ENCODE measurements at regions not wholly inside any gene's neighbourhood (a gene's known extent, or its start where the extent isn't known, plus 50 kb on each side); places are given as distances from the start of the nearest gene placed in this dataset.

DNA sequence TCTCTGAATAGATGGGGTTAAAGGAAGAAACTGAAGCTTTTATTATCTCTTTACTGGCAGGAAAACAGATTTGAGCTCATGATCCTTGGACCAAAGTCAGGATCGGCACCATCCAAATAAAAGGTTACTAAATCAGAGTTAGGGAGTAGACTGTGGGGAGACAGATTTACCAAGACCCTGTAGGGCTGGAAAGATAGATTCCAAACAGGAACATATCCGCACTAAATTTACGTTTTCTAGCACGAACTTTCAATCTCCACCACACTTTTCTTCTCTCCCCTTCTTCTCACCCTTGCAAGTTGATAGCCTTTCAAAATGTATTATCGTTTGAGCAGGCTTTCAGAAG lies 120.0 kb upstream of the HMHB1 start:
- Histone ChIP-seq H3K9me3 (ENCODE audit: control insufficient read depth, insufficient read depth, low read length) (no peaks in the 10 kb centered on the region), H3K4me2 (ENCODE audit: low read length) (no peak overlapping the region), H3K27ac (ENCODE audit: low read depth, low read length) (no peak overlapping the region), H3F3A (ENCODE audit: control insufficient read depth, insufficient read depth) (no peaks in the 10 kb centered on the region), H3K36me3 (ENCODE audit: control insufficient read depth, low read length) (no peaks in the 10 kb centered on the region), H3K4me3 (ENCODE audit: low read length) (no peak overlapping the region), H3K4me1 (ENCODE audit: control insufficient read depth, low read length) (no peaks in the 10 kb centered on the region), H4K20me1 (ENCODE audit: control insufficient read depth, insufficient read depth, low read depth, low read length) (no peaks in the 10 kb centered on the region), H3K9me2 (replicated peaks; ENCODE audit: control insufficient read depth, low read length) (no peaks in the 10 kb centered on the region), H3K27me3 (ENCODE audit: control insufficient read depth, low read length) (no peaks in the 10 kb centered on the region), H3K79me2 (ENCODE audit: control insufficient read depth, low read length) (no peaks in the 10 kb centered on the region)
- TF ChIP-seq CTCF (IDR thresholded peaks at IDR 0.05; ENCODE audit: low read depth, low read length, poor library complexity, severe bottlenecking), result no peak
- TF ChIP-seq EZH2phosphoT487 (IDR thresholded peaks at IDR 0.05; ENCODE audit: borderline replicate concordance, low read length), result no peak

- no peaks in the 10 kb centered on the region for H3K4me1 ChIP-seq (ENCODE audit: control insufficient read depth, low read length)
- no peaks in the 10 kb centered on the region for H3K36me3 ChIP-seq (ENCODE audit: control insufficient read depth, low read length)
- no peak for TF ChIP-seq CTCF (IDR thresholded peaks at IDR 0.05; ENCODE audit: low read depth, low read length, poor library complexity, severe bottlenecking)
- TF ChIP-seq EZH2phosphoT487 (IDR thresholded peaks at IDR 0.05; ENCODE audit: borderline replicate concordance, low read length), result no peak
- no peaks in the 10 kb centered on the region for H3F3A ChIP-seq (ENCODE audit: control insufficient read depth, insufficient read depth)
- H3K79me2 ChIP-seq (ENCODE audit: control insufficient read depth, low read length), result no peaks in the 10 kb centered on the region
- no peak overlapping the region for H3K4me2 ChIP-seq (ENCODE audit: low read length)
- H3K4me3 ChIP-seq (ENCODE audit: low read length), result no peak overlapping the region
- H3K27ac ChIP-seq (ENCODE audit: low read depth, low read length), result no peak overlapping the region
- H3K9me2 ChIP-seq (replicated peaks; ENCODE audit: control insufficient read depth, low read length), result no peaks in the 10 kb centered on the region
- no peaks in the 10 kb centered on the region for H3K9me3 ChIP-seq (ENCODE audit: control insufficient read depth, insufficient read depth, low read length)
- no peaks in the 10 kb centered on the region for H4K20me1 ChIP-seq (ENCODE audit: control insufficient read depth, insufficient read depth, low read depth, low read length)
- no peaks in the 10 kb centered on the region for H3K27me3 ChIP-seq (ENCODE audit: control insufficient read depth, low read length)
Observed at GRCh38 chr5:143691287-143691944, 120.5 kb upstream of the HMHB1 start.

DNA sequence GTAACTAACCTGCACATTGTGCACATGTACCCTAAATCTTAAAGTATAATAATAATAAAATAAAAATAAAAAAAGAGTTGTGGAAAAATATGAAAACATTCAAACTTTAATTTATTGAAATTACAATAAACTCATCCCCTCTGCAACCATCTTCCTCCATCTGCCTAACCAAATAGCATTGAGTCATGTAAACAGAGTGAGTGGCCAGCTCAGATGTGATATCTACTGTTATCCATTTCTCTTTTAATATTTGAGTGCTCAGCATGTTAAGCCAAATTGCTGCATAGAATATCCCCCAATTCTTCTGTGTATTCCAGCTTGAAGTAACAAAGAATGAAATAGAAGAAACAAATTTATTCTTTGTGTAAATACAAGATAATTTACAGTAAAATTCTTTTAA lies 124.4 kb upstream of the HMHB1 start:
- Histone ChIP-seq H3K4me2 (ENCODE audit: low read length) (no peak overlapping the region), H3K9me3 (ENCODE audit: control insufficient read depth, insufficient read depth, low read length) (no peaks in the 10 kb centered on the region), H3F3A (ENCODE audit: control insufficient read depth, insufficient read depth) (no peaks in the 10 kb centered on the region), H3K36me3 (ENCODE audit: control insufficient read depth, low read length) (no peaks in the 10 kb centered on the region), H3K27ac (ENCODE audit: low read depth, low read length) (no peak overlapping the region), H3K9me2 (replicated peaks; ENCODE audit: control insufficient read depth, low read length) (no peaks in the 10 kb centered on the region), H3K27me3 (ENCODE audit: control insufficient read depth, low read length) (no peaks in the 10 kb centered on the region), H3K4me1 (ENCODE audit: control insufficient read depth, low read length) (no peaks in the 10 kb centered on the region), H3K4me3 (ENCODE audit: low read length) (no peak overlapping the region), H3K79me2 (ENCODE audit: control insufficient read depth, low read length) (no peaks in the 10 kb centered on the region), H4K20me1 (ENCODE audit: control insufficient read depth, insufficient read depth, low read depth, low read length) (no peaks in the 10 kb centered on the region)
- TF ChIP-seq CTCF (IDR thresholded peaks at IDR 0.05; ENCODE audit: low read depth, low read length, poor library complexity, severe bottlenecking), result no peak
- TF ChIP-seq EZH2phosphoT487 (IDR thresholded peaks at IDR 0.05; ENCODE audit: borderline replicate concordance, low read length), result no peak

Measured in DOHH2 (cell line).